HEK293T (cell line): ENCODE measurements at regions not wholly inside any gene's neighbourhood (a gene's known extent, or its start where the extent isn't known, plus 50 kb on each side); places are given as distances from the start of the nearest gene placed in this dataset.

Source experiments
- ARNT ChIP-seq: fragments of 450-650 bp; IDR thresholded peaks from 2 replicates; pipeline ENCODE4 v1.6.1; 2017; ENCODE audit warnings: mild to moderate bottlenecking
- NFRKB ChIP-seq: fragments of 450-650 bp; IDR thresholded peaks from 2 replicates; pipeline ENCODE4 v1.6.1; 2016; ENCODE audit warnings: mild to moderate bottlenecking, moderate library complexity
- SP1 ChIP-seq: fragments of 450-650 bp; IDR thresholded peaks from 2 replicates; pipeline ENCODE4 v1.6.1; 2017

- no peak for TF ChIP-seq SP1
- no peak for TF ChIP-seq NFRKB
- TF ChIP-seq ARNT = no peak
Observed at GRCh38 chr13:111661776-111662175, 341.3 kb downstream of the TEX29 start.
